Stimulated activated naive CD8-positive, alpha-beta T cell treated with anti-CD3 and anti-CD28 coated beads, Interleukin-15, Interleukin-2, amounts not matched to agents 100 ng/mL and 50 ng/mL, for 24 hours (primary cell): ENCODE measurements at regions not wholly inside any gene's neighbourhood (a gene's known extent, or its start where the extent isn't known, plus 50 kb on each side); places are given as distances from the start of the nearest gene placed in this dataset.
"Not testable (repeated sequence)": the region's sequence is repeated elsewhere in the genome, so short reads cannot be mapped to it uniquely, and the experiment has no call there.

ENCODE experiments used
- H3K27ac Mint-ChIP-seq: one replicate; pipeline ENCODE4 v1.8.0; 2021; ENCODE audit warnings: mild to moderate bottlenecking, mixed read lengths
- H3K27me3 Mint-ChIP-seq: one replicate; pipeline ENCODE4 v1.8.0; 2021; ENCODE audit warnings: mixed read lengths
- H3K36me3 Mint-ChIP-seq: one replicate; pipeline ENCODE4 v1.8.0; 2021; ENCODE audit warnings: low read depth, mixed read lengths
- H3K4me1 Mint-ChIP-seq: one replicate; pipeline ENCODE4 v1.8.0; 2021; ENCODE audit warnings: low read depth, mixed read lengths
- H3K4me3 Mint-ChIP-seq: one replicate; pipeline ENCODE4 v1.8.0; 2021; ENCODE audit warnings: mild to moderate bottlenecking, mixed read lengths
- H3K9me3 Mint-ChIP-seq: one replicate; pipeline ENCODE4 v1.8.0; 2021; ENCODE audit warnings: mixed read lengths

GRCh38 chr6:4668271-4669179 is 107.7 kb upstream of the CDYL start:
- Mint-ChIP-seq H3K4me3 (no peak overlapping the region), H3K36me3 (no peaks in the 10 kb centered on the region), H3K27me3 (no peaks in the 10 kb centered on the region), H3K27ac (no peak overlapping the region), H3K4me1 (no peaks in the 10 kb centered on the region), H3K9me3 (no peaks in the 10 kb centered on the region)

GRCh38 chr6:4667591-4667990 is 108.6 kb upstream of the CDYL start:
- Mint-ChIP-seq H3K27me3 (no peaks in the 10 kb centered on the region), H3K27ac (no peak overlapping the region), H3K4me3 (no peak overlapping the region), H3K36me3 (no peaks in the 10 kb centered on the region), H3K4me1 (no peaks in the 10 kb centered on the region), H3K9me3 (no peaks in the 10 kb centered on the region)

- no peaks in the 10 kb centered on the region for H3K36me3 Mint-ChIP-seq
- no peak overlapping the region for H3K27ac Mint-ChIP-seq
- H3K27me3 Mint-ChIP-seq, result no peaks in the 10 kb centered on the region
- no peak overlapping the region for H3K4me3 Mint-ChIP-seq
- no peaks in the 10 kb centered on the region for H3K4me1 Mint-ChIP-seq
- no peaks in the 10 kb centered on the region for H3K9me3 Mint-ChIP-seq
Observed at GRCh38 chr6:4666886-4667513, 109.2 kb upstream of the CDYL start.

GRCh38 chr6:4665489-4666417 is 110.5 kb upstream of the CDYL start:
- no peak overlapping the region for H3K4me3 Mint-ChIP-seq
- no peaks in the 10 kb centered on the region for H3K4me1 Mint-ChIP-seq
- H3K27ac Mint-ChIP-seq, result no peak overlapping the region
- no peaks in the 10 kb centered on the region for H3K36me3 Mint-ChIP-seq
- H3K27me3 Mint-ChIP-seq, result no peaks in the 10 kb centered on the region
- no peaks in the 10 kb centered on the region for H3K9me3 Mint-ChIP-seq

- no peak overlapping the region for H3K27ac Mint-ChIP-seq
- no peak overlapping the region for H3K4me3 Mint-ChIP-seq
- H3K4me1 Mint-ChIP-seq, result no peaks in the 10 kb centered on the region
- no peaks in the 10 kb centered on the region for H3K9me3 Mint-ChIP-seq
- H3K36me3 Mint-ChIP-seq, result no peaks in the 10 kb centered on the region
- H3K27me3 Mint-ChIP-seq, result no peaks in the 10 kb centered on the region
Observed at GRCh38 chr6:4664911-4665310, 111.3 kb upstream of the CDYL start.

- no peaks in the 10 kb centered on the region for H3K4me1 Mint-ChIP-seq
- H3K9me3 Mint-ChIP-seq, result no peaks in the 10 kb centered on the region
- no peaks in the 10 kb centered on the region for H3K27me3 Mint-ChIP-seq
- H3K27ac Mint-ChIP-seq, result no peak overlapping the region
- H3K36me3 Mint-ChIP-seq, result no peaks in the 10 kb centered on the region
- no peak overlapping the region for H3K4me3 Mint-ChIP-seq
Observed at GRCh38 chr6:4664117-4664626, 112.0 kb upstream of the CDYL start.

GRCh38 chr6:4662886-4663285 is 113.3 kb upstream of the CDYL start:
- H3K4me3 Mint-ChIP-seq, result no peak overlapping the region
- no peak overlapping the region for H3K27ac Mint-ChIP-seq
- no peaks in the 10 kb centered on the region for H3K4me1 Mint-ChIP-seq
- H3K9me3 Mint-ChIP-seq, result no peaks in the 10 kb centered on the region
- H3K27me3 Mint-ChIP-seq, result no peaks in the 10 kb centered on the region
- H3K36me3 Mint-ChIP-seq, result no peaks in the 10 kb centered on the region

GRCh38 chr6:4661391-4661790 is 114.8 kb upstream of the CDYL start:
- Mint-ChIP-seq H3K4me3 (no peak overlapping the region), H3K27me3 (no peaks in the 10 kb centered on the region), H3K9me3 (no peaks in the 10 kb centered on the region), H3K27ac (no peak overlapping the region), H3K36me3 (no peaks in the 10 kb centered on the region), H3K4me1 (no peaks in the 10 kb centered on the region)

GRCh38 chr6:4660377-4661321 is 115.6 kb upstream of the CDYL start:
- Mint-ChIP-seq H3K4me3 (no peak overlapping the region), H3K4me1 (no peaks in the 10 kb centered on the region), H3K36me3 (no peaks in the 10 kb centered on the region), H3K9me3 (no peaks in the 10 kb centered on the region), H3K27ac (no peak overlapping the region), H3K27me3 (no peaks in the 10 kb centered on the region)

GRCh38 chr6:4659719-4660118 is 116.5 kb upstream of the CDYL start:
- H3K4me3 Mint-ChIP-seq, H3K27ac Mint-ChIP-seq, H3K27me3 Mint-ChIP-seq, H3K4me1 Mint-ChIP-seq, H3K9me3 Mint-ChIP-seq, H3K36me3 Mint-ChIP-seq: not testable (repeated sequence)

GRCh38 chr6:4658486-4658885 is 117.7 kb upstream of the CDYL start:
- Mint-ChIP-seq H3K27ac (no peak overlapping the region), H3K27me3 (no peaks in the 10 kb centered on the region), H3K36me3 (no peaks in the 10 kb centered on the region), H3K9me3 (no peaks in the 10 kb centered on the region), H3K4me1 (no peaks in the 10 kb centered on the region), H3K4me3 (no peak overlapping the region)

- no peak overlapping the region for H3K27ac Mint-ChIP-seq
- H3K4me3 Mint-ChIP-seq, result no peak overlapping the region
- peaks cover 4% of the 10 kb centered on the region for H3K27me3 Mint-ChIP-seq
- H3K9me3 Mint-ChIP-seq, result peaks cover 4% of the 10 kb centered on the region
- H3K4me1 Mint-ChIP-seq, result no peaks in the 10 kb centered on the region
- H3K36me3 Mint-ChIP-seq, result no peaks in the 10 kb centered on the region
Observed at GRCh38 chr6:4656106-4656505, 120.1 kb upstream of the CDYL start.

GRCh38 chr6:4655196-4656025 is 120.8 kb upstream of the CDYL start:
- Mint-ChIP-seq H3K9me3 (peaks cover 4% of the 10 kb centered on the region), H3K36me3 (no peaks in the 10 kb centered on the region), H3K27me3 (peaks cover 4% of the 10 kb centered on the region), H3K4me3 (no peak overlapping the region), H3K27ac (no peak overlapping the region), H3K4me1 (no peaks in the 10 kb centered on the region)
